Mucosa of descending colon (tissue), 3 donors: ENCODE measurements at regions not wholly inside any gene's neighbourhood (a gene's known extent, or its start where the extent isn't known, plus 50 kb on each side); places are given as distances from the start of the nearest gene placed in this dataset.

Source experiments
- ATAC-seq: fragments of 200-7000 bp; cut with Tn5 transposase; one replicate; pipeline ENCODE4 v1.9.1; 2020; ENCODE audit warnings: mild to moderate bottlenecking, moderate library complexity
- DNase-seq, 3 donors: peaks; one replicate each; pipeline ENCODE4 v3.0.0-alpha.2; 2020
- H3K36me3 ChIP-seq: fragments of 200-600 bp; one replicate; pipeline ENCODE4 v1.8.0; 2021; ENCODE audit warnings: low read depth, mild to moderate bottlenecking
- H3K4me1 ChIP-seq: fragments of 200-600 bp; one replicate; pipeline ENCODE4 v1.8.0; 2021; ENCODE audit warnings: low read depth, mild to moderate bottlenecking
- H3K4me3 ChIP-seq: fragments of 200-600 bp; one replicate; pipeline ENCODE4 v1.8.0; 2021; ENCODE audit warnings: mild to moderate bottlenecking
- H3K9me3 ChIP-seq: fragments of 200-600 bp; one replicate; pipeline ENCODE4 v1.8.0; 2021; ENCODE audit warnings: mild to moderate bottlenecking
- intact Hi-C, 2 donors: fragments of 100-400 bp; cut with DNase I in 1 of 2; cut with micrococcal nuclease in 1 of 2; formaldehyde crosslinking; loops; one replicate each; pipeline versions ENCODE4 v1.11.0 to v1.11.1; 2022; cut with DNase I, micrococcal nuclease
- TF ChIP-seq, protein P1 (sequence below): fragments of 200-600 bp; IDR thresholded peaks from one replicate; pipeline ENCODE4 v1.8.0; 2022; ENCODE audit warnings: antibody characterized with exemption, mild to moderate bottlenecking
- donor health status: DM: no; HTN: no; CAD: no; lungs with moderate emphysema.
- donor health status: DM: no; HTN: no; CAD: no.
- donor health status: DM: no; HTN: yes; CAD: no.

DNA sequence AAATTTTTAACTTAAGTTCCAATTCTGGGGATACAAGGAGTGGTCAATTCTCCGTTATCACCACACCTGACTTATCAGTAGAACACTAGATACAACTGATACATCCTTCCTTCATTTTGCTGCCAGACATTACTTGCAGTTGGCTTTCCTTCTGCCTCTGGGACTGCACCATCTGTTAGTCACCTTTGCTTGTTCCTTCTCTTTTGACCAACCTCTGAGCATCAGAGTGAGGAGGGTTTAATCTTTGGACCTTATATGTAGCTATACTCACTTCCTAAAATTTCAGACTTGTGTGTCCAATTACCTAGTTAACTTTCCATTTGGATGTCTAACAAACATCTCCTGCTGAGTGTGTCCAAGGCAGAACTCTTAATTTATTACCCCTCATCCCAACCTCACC is 330.7 kb downstream of the PTTG2 start:
- intact Hi-C loops, result no loop called here
- Histone ChIP-seq H3K9me3 (no peaks in the 10 kb centered on the region), H3K36me3 (no peaks in the 10 kb centered on the region), H3K4me3 (no peak overlapping the region), H3K4me1 (no peaks in the 10 kb centered on the region)
- ATAC-seq (no peak), DNase-seq (no peak)
- TF ChIP-seq, protein P1, sequence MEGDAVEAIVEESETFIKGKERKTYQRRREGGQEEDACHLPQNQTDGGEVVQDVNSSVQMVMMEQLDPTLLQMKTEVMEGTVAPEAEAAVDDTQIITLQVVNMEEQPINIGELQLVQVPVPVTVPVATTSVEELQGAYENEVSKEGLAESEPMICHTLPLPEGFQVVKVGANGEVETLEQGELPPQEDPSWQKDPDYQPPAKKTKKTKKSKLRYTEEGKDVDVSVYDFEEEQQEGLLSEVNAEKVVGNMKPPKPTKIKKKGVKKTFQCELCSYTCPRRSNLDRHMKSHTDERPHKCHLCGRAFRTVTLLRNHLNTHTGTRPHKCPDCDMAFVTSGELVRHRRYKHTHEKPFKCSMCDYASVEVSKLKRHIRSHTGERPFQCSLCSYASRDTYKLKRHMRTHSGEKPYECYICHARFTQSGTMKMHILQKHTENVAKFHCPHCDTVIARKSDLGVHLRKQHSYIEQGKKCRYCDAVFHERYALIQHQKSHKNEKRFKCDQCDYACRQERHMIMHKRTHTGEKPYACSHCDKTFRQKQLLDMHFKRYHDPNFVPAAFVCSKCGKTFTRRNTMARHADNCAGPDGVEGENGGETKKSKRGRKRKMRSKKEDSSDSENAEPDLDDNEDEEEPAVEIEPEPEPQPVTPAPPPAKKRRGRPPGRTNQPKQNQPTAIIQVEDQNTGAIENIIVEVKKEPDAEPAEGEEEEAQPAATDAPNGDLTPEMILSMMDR, result no peak

DNA sequence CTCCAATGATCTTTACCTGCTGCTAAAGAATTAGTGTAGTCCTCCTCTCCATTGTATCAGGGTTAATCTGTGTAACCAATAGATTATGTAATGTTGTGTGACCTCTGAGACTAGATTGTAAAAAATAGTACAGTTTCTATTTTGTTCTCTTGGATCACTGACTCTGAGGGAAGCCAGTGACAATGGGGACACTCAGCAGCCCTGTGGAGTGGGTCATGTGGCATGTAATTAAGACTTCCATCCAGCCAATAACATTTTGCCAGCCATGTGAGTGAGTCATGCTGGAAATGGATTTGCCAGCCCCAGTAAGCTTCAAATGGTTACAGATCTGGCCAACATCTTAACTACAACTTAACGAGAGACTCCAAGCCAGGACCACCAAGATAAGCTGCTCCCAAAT is 332.3 kb downstream of the PTTG2 start:
- Histone ChIP-seq H3K4me1 (no peaks in the 10 kb centered on the region), H3K9me3 (no peaks in the 10 kb centered on the region), H3K36me3 (no peaks in the 10 kb centered on the region), H3K4me3 (no peak overlapping the region)
- TF ChIP-seq, protein P1, result no peak
- DNase-seq (no peak), ATAC-seq (peak; percentile 50)
- intact Hi-C loops, result no loop called here

DNA sequence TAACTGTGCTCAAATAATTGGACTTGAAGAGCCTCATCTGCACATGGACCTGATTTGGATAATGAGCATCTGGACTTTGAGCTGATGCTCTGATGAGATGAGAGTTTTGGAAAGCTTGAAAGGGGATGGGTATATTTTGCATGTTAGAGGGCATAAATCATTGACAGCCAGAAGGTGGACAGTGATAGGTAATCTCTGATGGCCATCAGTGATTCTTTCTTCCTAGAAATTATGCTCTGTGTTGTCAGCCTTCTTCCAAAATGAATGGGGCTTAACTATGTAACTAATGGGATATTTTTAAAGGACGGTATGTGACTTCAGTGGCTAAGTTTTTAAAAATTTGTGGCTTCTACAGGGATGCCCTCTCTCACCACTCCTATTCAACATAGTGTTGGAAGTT is 334.0 kb downstream of the PTTG2 start:
- H3K4me3 ChIP-seq, result no peak overlapping the region
- TF ChIP-seq, protein P1, result no peak
- no peaks in the 10 kb centered on the region for H3K4me1 ChIP-seq
- ATAC-seq, result no peak
- no peak for DNase-seq
- H3K9me3 ChIP-seq, result peaks cover 12% of the 10 kb centered on the region
- intact Hi-C loops, result no loop called here
- H3K36me3 ChIP-seq, result no peaks in the 10 kb centered on the region

DNA sequence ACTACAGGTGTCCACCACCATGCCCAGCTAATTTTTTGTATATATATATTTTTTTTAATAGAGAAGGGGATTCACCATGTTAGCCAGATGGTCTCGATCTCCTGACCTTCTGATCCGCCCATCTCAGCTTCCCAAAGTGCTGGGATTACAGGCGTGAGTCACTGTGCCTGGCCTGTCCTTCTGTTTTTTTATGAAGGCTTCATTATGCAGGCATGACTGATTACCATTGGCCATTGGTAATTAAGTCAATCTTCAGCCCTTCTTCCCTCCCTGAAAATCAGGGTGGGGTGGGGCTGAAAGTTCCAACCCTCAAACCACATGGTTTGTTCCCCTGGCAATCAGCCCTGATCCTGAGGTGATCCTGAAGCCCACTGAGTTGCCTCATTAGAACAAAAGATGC is 336.9 kb downstream of the PTTG2 start:
- TF ChIP-seq, protein P1, result no peak
- no peaks in the 10 kb centered on the region for H3K4me1 ChIP-seq
- intact Hi-C loops, result no loop called here
- ATAC-seq (no peak), DNase-seq (no peak)
- H3K9me3 ChIP-seq, result peaks cover 22% of the 10 kb centered on the region
- H3K36me3 ChIP-seq, result no peaks in the 10 kb centered on the region
- H3K4me3 ChIP-seq, result no peak overlapping the region

DNA sequence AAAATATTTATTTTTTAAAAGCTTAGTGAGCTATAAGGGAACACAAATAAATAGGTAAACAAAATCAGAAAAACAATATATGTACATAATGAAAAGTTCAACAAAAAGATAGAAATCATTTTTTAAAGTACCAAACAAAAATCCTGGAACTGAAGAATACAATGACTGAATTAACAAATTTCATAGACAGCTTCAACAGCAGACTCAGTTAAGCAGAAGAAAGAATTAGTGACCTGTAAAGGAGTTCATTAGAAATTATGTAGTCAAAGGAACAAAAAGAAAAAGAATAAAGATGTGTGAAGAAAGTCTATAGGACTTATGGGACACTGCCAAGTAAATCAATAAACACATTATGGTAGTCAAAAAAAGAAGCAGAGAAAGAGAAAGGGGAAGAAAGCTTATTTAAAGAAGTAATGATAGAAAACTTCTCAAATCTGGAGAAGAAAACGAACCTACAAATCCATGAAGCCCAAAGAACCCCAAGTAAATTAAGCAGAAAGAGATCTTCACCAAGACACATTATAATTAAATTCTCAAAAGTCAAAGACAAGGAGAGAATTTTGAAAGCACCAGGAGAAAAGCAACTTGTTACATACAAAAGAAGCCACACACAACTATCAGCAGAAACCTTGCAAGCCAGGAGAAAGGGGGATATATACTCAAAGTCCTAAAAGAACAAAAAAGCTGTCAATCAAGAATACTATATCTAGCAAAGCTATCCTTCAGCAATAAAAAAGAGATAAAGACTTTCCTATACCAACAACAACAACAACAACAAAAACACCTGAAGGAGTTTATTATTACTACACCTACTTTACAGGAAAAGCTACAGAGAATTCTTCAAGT is 338.9 kb downstream of the PTTG2 start:
- H3K4me3 ChIP-seq, result no peak overlapping the region
- no peaks in the 10 kb centered on the region for H3K36me3 ChIP-seq
- no peak for DNase-seq
- peaks cover 31% of the 10 kb centered on the region for H3K9me3 ChIP-seq
- intact Hi-C loops, result no loop called here
- H3K4me1 ChIP-seq, result no peaks in the 10 kb centered on the region
- ATAC-seq, result no peak
- TF ChIP-seq, protein P1, result no peak
